ENCODE measurements at regions not wholly inside any gene's neighbourhood (a gene's known extent, or its start where the extent isn't known, plus 50 kb on each side); places are given as distances from the start of the nearest gene placed in this dataset.
A peak's percentile ranks its signal among the peaks of the same experiment; 100 is the strongest.
"Not testable (repeated sequence)": the region's sequence is repeated elsewhere in the genome, so short reads cannot be mapped to it uniquely, and the experiment has no call there.

DNA sequence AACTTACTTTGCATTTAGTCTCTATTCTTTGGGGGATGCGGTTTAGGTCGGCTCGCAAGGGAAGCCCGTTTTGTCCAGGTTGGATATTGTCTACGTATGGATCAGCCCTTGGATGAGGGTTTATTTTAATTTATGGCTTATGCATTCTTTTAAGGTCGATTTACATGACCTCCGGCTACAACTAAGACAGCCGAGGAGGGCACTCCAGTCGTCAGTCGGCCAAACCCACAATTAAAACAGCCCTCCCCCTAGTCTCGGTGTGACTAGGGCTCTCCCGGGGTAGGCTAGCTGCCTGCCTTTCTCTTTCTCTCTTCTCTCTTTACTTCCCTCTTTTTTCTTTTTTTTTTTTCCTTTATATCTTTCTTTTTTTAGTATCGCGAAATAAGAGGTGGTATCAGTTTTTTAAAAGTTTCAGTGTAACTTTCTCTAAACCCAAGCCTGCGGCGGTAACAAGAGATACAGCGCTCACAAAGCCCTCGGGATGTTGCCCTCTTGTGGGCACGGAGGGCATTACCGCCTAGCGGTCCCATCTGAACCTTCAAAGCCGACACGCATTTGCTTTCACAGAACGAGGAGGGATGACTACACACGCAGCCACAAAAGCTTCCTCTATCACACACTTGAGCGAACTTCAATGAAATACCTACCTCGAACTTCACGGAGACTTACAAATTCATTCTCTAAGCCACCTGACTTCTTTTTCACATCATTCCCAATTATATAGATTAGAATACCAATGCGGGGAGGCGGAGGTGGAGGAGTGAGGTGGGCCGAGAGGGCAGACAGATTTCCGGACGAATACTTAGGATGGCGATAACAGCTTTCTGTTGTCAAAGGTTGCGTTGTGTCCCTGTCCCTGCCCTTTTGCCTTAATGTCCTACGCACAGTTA, 132.3 kb upstream of the C11orf58 start:
- DNase-seq, result peak; percentile 93

- peak; percentile 56 for DNase-seq
These were observed 133.0 kb upstream of the C11orf58 start for GRCh38 chr11:16605389-16605893.

GRCh38 chr11:16604794-16605388, 133.6 kb upstream of the C11orf58 start:
- peak; percentile 94 for DNase-seq

GRCh38 chr11:16603890-16604793, 134.3 kb upstream of the C11orf58 start:
- no peak for DNase-seq

DNA sequence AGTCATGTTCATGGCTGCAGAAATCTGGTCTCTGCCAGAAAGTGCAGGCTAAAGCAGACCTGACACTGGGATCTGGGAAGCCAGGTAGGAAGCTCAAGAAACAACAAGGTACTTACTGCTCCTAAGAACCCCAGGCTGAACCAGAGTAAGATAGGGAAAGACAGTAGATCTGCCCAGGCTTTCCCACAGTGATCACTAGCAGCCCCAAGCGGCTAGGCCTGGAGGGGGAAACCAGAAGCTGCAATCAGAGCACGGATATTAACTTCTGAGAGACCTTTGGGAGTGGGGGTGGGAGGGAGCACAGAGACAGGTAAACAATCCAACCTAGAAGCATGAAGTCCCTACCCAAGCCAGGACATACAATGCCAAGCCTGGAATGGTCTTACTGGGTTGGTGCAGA, 135.2 kb upstream of the C11orf58 start:
- no peak for DNase-seq

DNA sequence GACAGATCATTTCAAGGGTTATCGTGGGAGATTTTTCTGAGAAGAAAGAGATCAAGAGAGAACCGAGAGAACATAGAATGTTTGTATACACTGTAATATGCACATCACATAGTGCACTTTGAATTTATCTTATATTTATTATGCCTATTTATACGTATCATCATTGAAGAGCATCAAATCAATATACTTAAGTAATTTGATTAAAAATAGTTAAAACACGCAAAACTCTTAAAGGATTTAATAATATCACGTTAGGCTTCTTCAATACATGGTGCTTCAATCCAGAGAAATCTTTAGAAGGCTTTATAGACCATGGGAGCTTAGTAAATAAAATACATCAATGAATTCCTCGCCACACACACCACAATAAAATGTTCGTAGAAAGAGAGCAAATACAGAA, 139.5 kb upstream of the C11orf58 start:
- DNase-seq, result no peak

- DNase-seq, result no peak
These were observed 140.4 kb upstream of the C11orf58 start for GRCh38 chr11:16598032-16598431.

GRCh38 chr11:16596231-16596630, 142.2 kb upstream of the C11orf58 start:
- DNase-seq, result peak; percentile 70

GRCh38 chr11:16591157-16591556, 147.3 kb upstream of the C11orf58 start:
- DNase-seq, result no peak

DNA sequence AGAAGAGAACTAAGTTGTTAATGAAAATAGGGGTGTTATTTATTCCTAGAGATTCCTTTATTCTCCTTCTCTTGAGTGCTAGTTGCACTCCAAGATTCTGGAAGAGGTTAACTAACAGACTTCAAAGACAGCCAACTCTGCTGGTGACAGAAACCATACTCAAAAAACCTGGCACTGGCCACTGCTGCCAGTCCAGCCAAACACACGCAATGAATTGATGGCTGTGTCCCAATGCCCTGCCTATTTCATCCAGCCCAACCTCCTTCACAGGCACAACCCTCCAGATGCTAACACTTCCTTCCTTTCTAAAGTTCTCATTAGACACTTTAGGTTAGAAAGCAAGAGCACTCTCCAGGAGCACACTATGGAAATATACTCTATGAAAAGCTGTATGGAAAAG, 150.8 kb upstream of the C11orf58 start:
- DNase-seq, result no peak

- no peak for DNase-seq
These were observed 153.9 kb upstream of the C11orf58 start for GRCh38 chr11:16584569-16584968.

- DNase-seq, result not testable (repeated sequence)
These were observed 157.4 kb upstream of the C11orf58 start for GRCh38 chr11:16581078-16581477.

DNA sequence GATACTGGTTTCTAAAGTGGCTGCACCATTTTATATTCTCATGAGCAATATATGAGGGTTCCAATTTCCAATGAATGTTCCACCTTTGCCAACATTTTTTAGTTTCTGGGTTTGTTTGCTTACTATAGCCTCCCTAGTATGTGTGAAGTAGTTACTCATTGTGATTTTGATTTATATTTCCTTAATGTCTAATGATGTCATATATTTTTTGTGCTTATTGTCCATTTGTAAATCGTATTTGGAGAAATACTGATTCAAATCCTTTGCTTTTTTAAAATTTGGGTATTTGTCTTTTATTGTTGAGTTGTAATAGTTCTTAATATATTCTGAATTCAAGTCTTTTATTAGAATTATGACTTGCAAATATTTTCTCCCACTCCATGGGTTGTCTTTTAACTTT, 161.0 kb upstream of the C11orf58 start:
- DNase-seq, result no peak

- DNase-seq, result not testable (repeated sequence)
These were observed 163.6 kb upstream of the C11orf58 start for GRCh38 chr11:16574889-16575288.

GRCh38 chr11:16572945-16573344, 165.5 kb upstream of the C11orf58 start:
- DNase-seq, result no peak

DNA sequence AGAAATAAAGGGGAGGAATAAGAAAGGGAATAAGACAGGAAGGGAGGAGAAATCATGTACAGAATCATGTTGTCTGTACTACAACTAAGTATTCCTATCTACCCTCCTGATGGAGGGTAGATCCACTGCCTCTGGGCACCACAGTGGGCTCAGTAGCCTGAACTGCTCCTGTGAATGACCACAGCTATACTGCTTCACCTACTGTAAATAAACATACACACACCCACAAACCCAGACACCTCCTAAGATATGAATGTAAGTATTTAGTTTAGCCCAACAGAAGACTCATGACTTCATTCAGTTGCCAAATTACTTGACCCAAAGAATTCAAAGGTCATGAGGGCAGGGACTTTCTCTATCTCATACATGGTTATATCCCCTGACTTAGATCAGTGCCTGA, 177.3 kb upstream of the C11orf58 start:
- DNase-seq, result no peak

DNA sequence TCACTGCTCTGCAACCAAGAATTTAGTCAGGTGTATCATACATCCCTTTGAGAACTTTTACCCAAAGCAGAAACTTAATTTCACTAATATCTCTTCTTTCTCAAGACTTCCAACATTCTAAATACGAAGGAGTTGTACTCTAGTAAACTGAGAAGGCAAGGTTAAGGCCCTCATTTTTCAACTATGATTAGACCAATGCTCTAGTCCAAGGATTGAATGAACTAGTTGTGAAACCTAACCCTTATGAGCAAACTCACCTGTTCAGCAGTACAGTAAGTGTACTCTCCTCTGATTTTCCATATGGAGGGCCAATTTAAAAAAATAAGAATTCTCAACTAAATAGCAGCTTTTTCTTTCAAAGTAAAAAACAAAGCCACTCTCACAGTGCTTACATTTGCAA, 180.0 kb upstream of the C11orf58 start:
- no peak for DNase-seq

DNA sequence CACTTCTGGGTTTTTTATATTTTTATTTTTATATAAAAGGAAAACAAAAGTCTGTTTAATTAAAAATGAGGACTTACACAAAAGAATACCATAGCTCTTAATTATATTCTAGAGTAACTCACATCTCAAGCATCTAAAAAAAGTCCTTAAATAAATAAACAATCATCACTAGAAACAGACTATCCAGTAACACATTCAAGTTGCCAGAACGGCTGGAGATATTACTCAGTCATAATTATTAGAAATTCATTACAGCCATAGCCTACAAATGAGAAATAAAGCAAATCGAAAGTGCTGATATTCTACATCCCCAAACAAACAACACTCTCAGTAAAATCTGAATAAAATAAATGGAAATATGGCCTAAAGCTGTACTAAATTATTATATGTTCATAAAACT, 182.5 kb upstream of the C11orf58 start:
- no peak for DNase-seq

- no peak for DNase-seq
These were observed 184.1 kb upstream of the C11orf58 start for GRCh38 chr11:16554361-16554760.

DNA sequence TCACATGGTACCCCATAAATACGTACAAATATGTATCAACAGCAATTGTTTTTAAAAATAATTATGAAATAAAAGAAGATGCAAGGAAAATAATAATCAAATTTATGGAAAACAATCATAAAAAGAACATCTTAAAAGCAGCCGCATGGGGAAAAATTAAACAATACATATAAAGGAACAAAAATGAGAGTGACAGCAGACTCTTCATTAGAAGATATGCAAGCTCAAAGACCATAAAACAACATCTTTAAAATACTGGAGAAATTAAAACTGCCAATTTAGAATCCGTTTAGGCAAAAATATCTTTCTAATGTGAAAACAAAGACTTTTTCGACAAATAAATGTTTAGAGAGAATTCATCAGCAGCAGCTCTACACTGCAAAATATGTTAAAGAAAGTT, 190.6 kb upstream of the C11orf58 start:
- no peak for DNase-seq

GRCh38 chr11:16543642-16544041, 187.3 kb upstream of the SOX6 start:
- DNase-seq, result no peak

GRCh38 chr11:16542353-16542752, 186.0 kb upstream of the SOX6 start:
- no peak for DNase-seq

DNA sequence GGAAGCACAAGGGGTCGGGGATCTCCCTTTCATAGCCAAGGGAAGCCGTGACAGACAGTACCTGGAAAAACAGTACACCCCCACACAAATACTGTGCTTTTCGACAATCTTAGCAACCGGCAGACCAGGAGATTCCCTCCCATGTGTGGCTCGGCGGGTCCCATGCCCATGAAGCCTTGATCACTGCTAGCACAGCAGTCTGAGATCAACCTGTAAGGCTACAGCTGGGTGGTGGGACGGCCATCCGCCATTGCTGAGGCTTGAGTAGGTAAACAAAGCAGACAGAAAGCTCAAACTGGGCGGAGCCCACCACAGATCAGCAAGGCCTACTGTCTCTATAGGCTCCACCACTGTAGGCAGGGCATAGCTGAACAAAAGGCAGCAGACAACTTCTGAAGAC, 180.2 kb upstream of the SOX6 start:
- no peak for DNase-seq
